Activated T-cell treated with anti-CD3 and anti-CD28 coated beads, Interleukin-2, amount 50 U/mL, for 72 hours (primary cell): ENCODE measurements at regions not wholly inside any gene's neighbourhood (a gene's known extent, or its start where the extent isn't known, plus 50 kb on each side); places are given as distances from the start of the nearest gene placed in this dataset.
A peak's percentile ranks its signal among the peaks of the same experiment; 100 is the strongest.

Experiments
- ATAC-seq, 2 donors: fragments of 150-1000 bp; cut with Tn5 transposase; replicated peaks in 1 of 2; 2 replicates each; pipeline ENCODE4 v1.10.0; 2021; ENCODE audit warnings: moderate library complexity in 2 of 2, mild to moderate bottlenecking in 1 of 2
- DNase-seq, 2 donors: peaks; one replicate each; pipeline ENCODE4 v3.0.0; 2021 to 2022; ENCODE audit warnings: mixed read lengths in 1 of 2
- H3K27ac Mint-ChIP-seq: one replicate; pipeline ENCODE4 v1.8.0; 2022; ENCODE audit warnings: mild to moderate bottlenecking, moderate library complexity, mixed read lengths
- H3K27me3 Mint-ChIP-seq: one replicate; pipeline ENCODE4 v1.8.0; 2022; ENCODE audit warnings: low read depth, mixed read lengths
- H3K36me3 Mint-ChIP-seq, 2 donors: one replicate each; pipeline ENCODE4 v1.8.0; 2022; ENCODE audit warnings: mixed read lengths in 2 of 2, mild to moderate bottlenecking in 1 of 2; ENCODE audit not compliant: insufficient read depth in 2 of 2
- H3K4me1 Mint-ChIP-seq: one replicate; pipeline ENCODE4 v1.8.0; 2022; ENCODE audit warnings: low read depth, mixed read lengths
- H3K4me3 Mint-ChIP-seq, 2 donors: one replicate each; pipeline ENCODE4 v1.8.0; 2022; ENCODE audit warnings: mild to moderate bottlenecking in 2 of 2, mixed read lengths in 2 of 2, moderate library complexity in 2 of 2
- H3K9me3 Mint-ChIP-seq, 2 donors: one replicate each; pipeline ENCODE4 v1.8.0; 2022; ENCODE audit warnings: mixed read lengths in 2 of 2

DNA sequence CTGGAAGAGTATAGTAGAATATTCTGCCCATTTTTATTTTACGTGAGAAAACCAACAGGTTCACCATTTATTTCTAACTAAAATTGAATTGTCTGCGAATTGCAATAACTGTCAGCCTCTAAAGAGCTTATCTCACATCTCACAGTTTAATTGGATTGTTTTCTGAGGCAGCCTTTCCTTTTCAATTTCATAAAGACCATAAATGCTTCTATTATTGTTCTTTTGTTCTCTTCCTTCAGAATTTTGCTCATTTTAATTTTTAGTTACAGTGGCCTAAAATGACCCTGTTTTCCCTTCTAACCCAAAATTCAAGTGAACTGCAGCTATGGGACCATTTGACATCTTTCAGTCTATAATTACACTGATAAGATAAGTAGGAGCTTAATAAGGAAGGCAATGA is 147.6 kb downstream of the KLHL28 start:
- peaks cover 20% of the 10 kb centered on the region for H3K27me3 Mint-ChIP-seq
- no peaks in the 10 kb centered on the region for H3K9me3 Mint-ChIP-seq
- H3K4me3 Mint-ChIP-seq = no peak overlapping the region
- DNase-seq = no peak
- no peak for ATAC-seq
- no peak overlapping the region for H3K27ac Mint-ChIP-seq
- H3K4me1 Mint-ChIP-seq = no peaks in the 10 kb centered on the region
- H3K36me3 Mint-ChIP-seq = no peaks in the 10 kb centered on the region

DNA sequence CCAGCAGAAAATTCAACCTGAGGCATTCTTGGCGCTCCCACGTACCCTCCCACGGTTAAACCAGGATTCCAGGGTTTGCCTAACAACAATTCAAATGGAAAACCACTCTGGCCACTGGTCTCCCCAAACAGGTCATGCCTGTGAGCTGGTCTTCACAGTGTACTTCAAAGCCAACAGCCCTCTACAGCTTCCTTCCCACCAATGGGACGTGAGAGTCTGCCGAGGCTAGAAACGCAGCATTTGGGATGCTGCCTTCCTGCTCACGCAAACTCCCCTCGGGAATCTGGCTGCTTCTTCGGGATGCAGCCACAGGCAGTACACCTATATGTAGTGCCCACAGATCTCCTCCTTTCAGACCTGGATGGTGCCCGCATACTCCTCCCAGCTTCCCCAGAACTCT is 149.1 kb downstream of the KLHL28 start:
- Mint-ChIP-seq H3K4me1 (no peaks in the 10 kb centered on the region), H3K9me3 (no peaks in the 10 kb centered on the region), H3K27me3 (peaks cover 14% of the 10 kb centered on the region), H3K36me3 (no peaks in the 10 kb centered on the region), H3K27ac (no peak overlapping the region), H3K4me3 (no peak overlapping the region)
- ATAC-seq = no peak
- DNase-seq = no peak

DNA sequence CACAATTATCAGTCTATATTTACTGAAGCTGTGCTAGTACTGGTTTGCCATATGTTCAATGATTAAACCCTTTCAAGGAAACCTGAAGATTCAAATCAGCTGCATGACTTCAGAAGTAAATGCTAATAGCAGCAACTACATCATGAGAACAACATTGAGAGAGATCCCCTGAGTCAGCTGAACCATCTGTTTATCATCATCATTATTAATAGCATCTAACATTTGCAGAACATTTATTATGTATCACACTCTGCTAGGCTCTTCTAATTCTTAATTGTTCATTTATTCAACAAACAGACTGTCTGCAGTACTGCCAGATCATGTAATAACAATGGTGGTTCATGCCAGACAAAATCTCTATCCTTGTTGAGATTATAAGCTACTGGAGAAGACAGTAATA is 157.4 kb downstream of the KLHL28 start:
- no peak for ATAC-seq
- Mint-ChIP-seq H3K9me3 (no peaks in the 10 kb centered on the region), H3K27me3 (no peaks in the 10 kb centered on the region), H3K4me3 (no peak overlapping the region), H3K36me3 (no peaks in the 10 kb centered on the region), H3K4me1 (no peaks in the 10 kb centered on the region), H3K27ac (no peak overlapping the region)
- no peak for DNase-seq

DNA sequence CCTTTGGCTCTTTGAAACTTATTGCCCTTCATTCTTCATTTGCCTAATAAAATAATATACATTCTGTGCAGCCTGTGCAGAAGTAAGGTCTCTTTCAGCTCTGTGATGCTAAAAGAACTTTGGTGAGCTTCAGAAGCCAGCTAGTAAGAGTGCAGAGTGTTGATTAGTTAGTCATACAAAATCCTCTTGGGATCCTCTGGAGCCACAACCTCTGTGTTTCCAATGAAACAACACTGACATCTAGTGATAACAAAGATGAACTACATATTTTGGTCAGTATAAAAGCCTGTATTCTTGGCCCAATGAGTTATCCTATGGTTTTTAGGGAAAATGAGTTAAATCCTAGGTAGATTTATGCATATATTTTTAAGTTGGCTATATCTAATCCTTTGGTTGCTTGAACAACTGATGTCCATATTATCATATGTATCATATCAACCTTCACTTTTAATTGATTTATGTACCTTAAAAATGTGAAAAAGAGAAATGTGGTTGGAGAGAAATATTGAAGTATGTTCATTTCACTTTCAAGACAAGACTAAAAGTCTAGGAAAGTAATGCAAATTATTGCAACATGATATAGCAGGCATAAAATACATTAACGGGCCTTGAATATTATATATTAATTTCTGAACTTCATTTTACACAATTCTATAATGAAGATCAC is 158.4 kb downstream of the KLHL28 start:
- H3K36me3 Mint-ChIP-seq = no peaks in the 10 kb centered on the region
- H3K4me1 Mint-ChIP-seq = no peaks in the 10 kb centered on the region
- DNase-seq (no peak), ATAC-seq (peak; percentile 52 to 53)
- no peak overlapping the region for H3K27ac Mint-ChIP-seq
- H3K9me3 Mint-ChIP-seq = peaks cover 0 to 3% of the 10 kb centered on the region in 2 donors
- no peak overlapping the region for H3K4me3 Mint-ChIP-seq
- no peaks in the 10 kb centered on the region for H3K27me3 Mint-ChIP-seq

DNA sequence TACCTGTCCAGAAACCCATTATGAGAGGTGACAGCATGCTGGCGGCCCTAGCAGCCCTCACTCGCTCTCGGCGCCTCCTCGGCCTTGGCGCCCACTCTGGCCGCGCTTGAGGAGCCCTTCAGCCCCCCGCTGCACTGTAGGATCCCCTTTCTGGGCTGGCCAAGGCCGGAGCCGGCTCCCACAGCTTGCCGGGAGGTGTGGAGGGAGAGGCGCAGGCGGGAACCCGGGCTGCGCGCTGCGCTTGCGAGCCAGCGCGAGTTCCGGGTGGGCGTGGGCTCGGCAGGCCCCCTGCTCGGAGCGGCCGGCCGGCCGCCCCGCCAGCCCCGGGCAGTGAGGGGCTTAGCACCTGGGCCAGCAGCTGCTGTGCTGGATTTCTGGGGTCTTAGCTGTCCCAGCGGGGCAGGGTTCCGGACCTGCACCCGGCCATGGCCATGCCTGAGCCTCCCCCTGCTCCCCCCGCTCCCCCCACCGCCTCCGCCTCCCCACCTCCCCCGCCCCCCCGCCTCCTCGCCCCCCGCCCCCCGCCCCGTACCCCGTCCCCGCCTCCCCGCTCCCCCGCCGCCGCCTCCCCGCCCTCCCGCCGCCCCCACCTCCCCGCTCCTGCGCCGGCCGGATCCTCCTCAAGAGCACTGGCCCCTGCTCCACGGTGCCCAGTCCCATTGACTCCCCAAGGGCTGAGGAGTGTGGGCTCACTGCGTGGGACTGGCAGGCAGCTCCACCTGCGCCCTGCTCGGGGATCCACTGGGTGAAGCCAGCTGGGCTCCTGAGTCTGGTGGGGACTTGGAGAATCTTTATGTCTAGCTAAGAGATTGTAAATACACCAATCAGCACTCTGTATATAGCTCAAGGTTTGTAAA is 163.1 kb downstream of the KLHL28 start:
- no peaks in the 10 kb centered on the region for H3K4me1 Mint-ChIP-seq
- no peaks in the 10 kb centered on the region for H3K27me3 Mint-ChIP-seq
- no peak for ATAC-seq
- DNase-seq = no peak
- no peaks in the 10 kb centered on the region for H3K36me3 Mint-ChIP-seq
- H3K27ac Mint-ChIP-seq = no peak overlapping the region
- peaks cover 0 to 3% of the 10 kb centered on the region in 2 donors for H3K9me3 Mint-ChIP-seq
- H3K4me3 Mint-ChIP-seq = no peak overlapping the region

DNA sequence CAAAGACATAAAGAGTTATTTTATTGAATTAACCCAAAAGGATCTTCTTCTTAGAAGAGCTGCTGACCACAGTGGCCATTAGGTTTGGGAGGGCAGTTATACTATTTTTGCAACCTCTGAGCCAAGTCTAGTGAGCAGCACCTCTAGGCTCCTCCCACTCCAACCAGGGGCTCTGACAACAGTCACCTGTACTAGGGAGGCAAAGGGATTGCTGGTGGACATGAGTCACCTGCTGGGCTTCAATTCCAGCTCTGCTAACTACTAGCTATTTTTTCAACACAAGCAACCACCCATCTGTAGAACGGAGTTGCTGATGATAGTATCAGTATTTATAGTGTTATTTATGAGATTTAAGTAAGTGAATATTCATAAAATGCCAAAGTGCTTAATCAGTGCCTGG is 166.0 kb downstream of the KLHL28 start:
- Mint-ChIP-seq H3K27ac (no peak overlapping the region), H3K9me3 (peaks cover 0 to 3% of the 10 kb centered on the region in 2 donors), H3K27me3 (no peaks in the 10 kb centered on the region), H3K36me3 (no peaks in the 10 kb centered on the region), H3K4me1 (no peaks in the 10 kb centered on the region), H3K4me3 (no peak overlapping the region)
- ATAC-seq (no peak), DNase-seq (no peak)

DNA sequence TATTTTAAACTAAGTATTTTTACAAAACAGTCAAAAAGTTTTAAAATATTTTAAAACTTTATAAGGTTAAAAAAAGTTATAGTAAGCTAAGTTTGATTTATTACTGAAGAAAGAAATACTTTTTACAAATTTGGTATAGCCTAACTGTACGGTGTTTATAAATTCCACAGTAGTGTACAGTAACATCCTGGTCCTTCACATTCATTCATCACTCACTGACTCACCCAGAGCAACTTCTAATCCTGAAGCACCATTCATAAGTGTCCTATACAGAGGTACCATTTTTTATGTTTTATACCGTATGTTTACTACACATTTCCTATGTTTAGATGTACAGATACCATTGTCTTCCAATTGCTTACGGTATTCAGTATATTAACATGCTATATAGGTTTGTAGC is 170.0 kb downstream of the KLHL28 start:
- no peak overlapping the region for H3K4me3 Mint-ChIP-seq
- H3K27ac Mint-ChIP-seq = no peak overlapping the region
- DNase-seq (no peak), ATAC-seq (no peak)
- H3K36me3 Mint-ChIP-seq = no peaks in the 10 kb centered on the region
- peaks cover 0 to 2% of the 10 kb centered on the region in 2 donors for H3K9me3 Mint-ChIP-seq
- peaks cover 7% of the 10 kb centered on the region for H3K27me3 Mint-ChIP-seq
- H3K4me1 Mint-ChIP-seq = no peaks in the 10 kb centered on the region

DNA sequence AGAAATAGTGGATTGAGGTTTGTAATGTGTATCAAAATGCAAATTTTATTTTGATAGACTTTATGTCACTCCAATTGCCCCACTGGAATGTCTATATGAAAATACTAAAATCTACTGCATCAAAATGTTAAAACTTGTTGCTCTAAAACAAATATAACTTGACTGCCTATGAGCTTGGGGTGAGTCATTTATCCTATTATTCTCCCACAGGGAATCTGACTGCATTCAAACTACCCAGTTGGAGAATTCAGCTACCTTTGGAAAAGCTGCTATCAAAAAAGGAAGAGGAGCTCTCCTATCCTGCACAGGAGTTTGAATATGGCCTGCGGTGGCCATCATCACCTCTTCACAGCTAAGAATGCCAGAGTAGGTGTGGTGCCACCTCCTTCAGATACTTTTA is 173.1 kb downstream of the KLHL28 start:
- H3K4me3 Mint-ChIP-seq = no peak overlapping the region
- peaks cover 15% of the 10 kb centered on the region for H3K27me3 Mint-ChIP-seq
- H3K27ac Mint-ChIP-seq = no peak overlapping the region
- no peaks in the 10 kb centered on the region for H3K36me3 Mint-ChIP-seq
- ATAC-seq (no peak), DNase-seq (no peak)
- peaks cover 0 to 2% of the 10 kb centered on the region in 2 donors for H3K9me3 Mint-ChIP-seq
- no peaks in the 10 kb centered on the region for H3K4me1 Mint-ChIP-seq

DNA sequence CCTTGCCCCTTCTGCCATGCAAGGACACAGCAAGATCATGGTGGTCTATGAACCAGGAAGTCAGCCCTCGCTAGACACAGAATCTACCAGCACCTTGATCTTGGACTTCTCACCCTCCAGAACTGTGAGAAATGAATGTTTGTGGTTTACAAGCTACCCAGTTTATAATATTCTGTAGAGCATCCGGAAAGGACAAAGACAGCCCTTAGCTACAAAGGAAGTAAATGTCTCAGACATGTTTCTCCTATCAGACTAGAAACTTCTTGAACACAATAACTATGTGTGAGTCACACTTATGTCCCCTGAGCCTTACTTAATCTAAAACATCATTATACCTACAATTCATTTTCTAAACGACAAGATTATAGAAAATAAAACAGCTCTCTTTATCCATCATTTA is 176.7 kb downstream of the KLHL28 start:
- Mint-ChIP-seq H3K27me3 (peaks cover 24% of the 10 kb centered on the region), H3K9me3 (no peaks in the 10 kb centered on the region), H3K4me3 (no peak overlapping the region), H3K36me3 (no peaks in the 10 kb centered on the region), H3K4me1 (no peaks in the 10 kb centered on the region), H3K27ac (no peak overlapping the region)
- no peak for DNase-seq
- no peak for ATAC-seq

DNA sequence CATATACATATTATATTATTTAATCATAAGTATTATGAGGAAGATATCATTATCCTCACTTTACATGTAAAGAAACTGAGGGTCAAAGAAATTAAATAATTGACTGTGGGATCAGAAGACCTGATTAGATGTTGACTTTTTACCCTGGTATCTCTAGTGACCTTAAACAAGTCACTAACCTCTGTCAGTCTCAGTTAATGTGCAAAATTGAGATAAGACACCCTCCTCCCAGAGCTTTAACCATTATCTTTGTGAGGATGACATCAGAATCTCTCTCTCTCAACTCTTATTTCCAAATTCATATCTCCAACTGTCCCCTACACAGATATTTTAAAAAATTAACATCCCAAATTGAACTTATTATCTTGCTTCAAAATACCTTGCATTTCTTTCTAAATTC is 177.8 kb downstream of the KLHL28 start:
- Mint-ChIP-seq H3K27ac (no peak overlapping the region), H3K4me3 (no peak overlapping the region), H3K27me3 (peaks cover 24% of the 10 kb centered on the region), H3K9me3 (no peaks in the 10 kb centered on the region), H3K36me3 (no peaks in the 10 kb centered on the region), H3K4me1 (no peaks in the 10 kb centered on the region)
- ATAC-seq = no peak
- no peak for DNase-seq

DNA sequence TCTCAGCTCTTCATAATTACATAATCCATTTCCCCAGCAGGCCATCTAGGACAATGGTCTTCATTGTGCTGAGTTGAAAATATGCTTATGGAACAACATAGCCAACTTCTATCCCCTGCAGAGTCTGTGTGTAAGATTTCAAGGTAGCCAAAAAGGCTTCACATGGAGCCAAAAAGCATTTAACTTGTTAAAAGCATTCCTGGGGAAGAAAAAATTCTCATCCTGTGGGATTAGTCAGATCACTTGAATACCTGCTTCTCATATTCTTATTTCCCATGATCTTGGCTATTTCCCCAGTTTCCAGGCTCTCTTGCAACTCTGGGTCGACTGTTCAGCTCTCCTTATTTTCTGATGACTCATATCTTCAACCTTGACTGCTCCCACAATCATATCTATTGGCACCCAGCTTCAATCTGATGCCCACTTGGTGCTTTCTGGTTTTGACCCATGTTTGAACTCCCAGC is 178.9 kb downstream of the KLHL28 start:
- ATAC-seq (no peak), DNase-seq (no peak)
- H3K27ac Mint-ChIP-seq = no peak overlapping the region
- no peaks in the 10 kb centered on the region for H3K4me1 Mint-ChIP-seq
- H3K4me3 Mint-ChIP-seq = no peak overlapping the region
- no peaks in the 10 kb centered on the region for H3K36me3 Mint-ChIP-seq
- H3K9me3 Mint-ChIP-seq = no peaks in the 10 kb centered on the region
- H3K27me3 Mint-ChIP-seq = peaks cover 24% of the 10 kb centered on the region

DNA sequence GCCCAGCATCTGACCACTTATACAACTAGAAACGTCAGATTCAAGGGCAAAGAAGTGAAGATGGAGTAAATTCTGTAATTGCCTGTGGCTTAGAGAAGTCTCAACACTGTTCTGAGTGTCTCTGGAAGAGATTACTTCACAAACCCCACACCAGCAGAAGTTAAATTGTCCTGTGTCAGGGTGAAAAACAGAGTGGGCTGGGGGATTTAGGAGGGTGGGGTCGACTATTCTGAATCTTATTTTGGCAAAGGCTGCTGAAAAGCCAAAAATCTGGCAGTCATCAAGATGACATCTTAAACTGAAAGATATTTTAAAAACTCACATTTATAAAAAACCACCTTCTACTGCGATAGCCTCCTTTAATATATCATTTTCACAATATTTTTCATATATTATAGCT is 180.8 kb downstream of the KLHL28 start:
- H3K4me1 Mint-ChIP-seq = no peaks in the 10 kb centered on the region
- ATAC-seq (no peak), DNase-seq (no peak)
- H3K27ac Mint-ChIP-seq = no peak overlapping the region
- H3K27me3 Mint-ChIP-seq = peaks cover 17% of the 10 kb centered on the region
- no peaks in the 10 kb centered on the region for H3K36me3 Mint-ChIP-seq
- no peak overlapping the region for H3K4me3 Mint-ChIP-seq
- no peaks in the 10 kb centered on the region for H3K9me3 Mint-ChIP-seq

DNA sequence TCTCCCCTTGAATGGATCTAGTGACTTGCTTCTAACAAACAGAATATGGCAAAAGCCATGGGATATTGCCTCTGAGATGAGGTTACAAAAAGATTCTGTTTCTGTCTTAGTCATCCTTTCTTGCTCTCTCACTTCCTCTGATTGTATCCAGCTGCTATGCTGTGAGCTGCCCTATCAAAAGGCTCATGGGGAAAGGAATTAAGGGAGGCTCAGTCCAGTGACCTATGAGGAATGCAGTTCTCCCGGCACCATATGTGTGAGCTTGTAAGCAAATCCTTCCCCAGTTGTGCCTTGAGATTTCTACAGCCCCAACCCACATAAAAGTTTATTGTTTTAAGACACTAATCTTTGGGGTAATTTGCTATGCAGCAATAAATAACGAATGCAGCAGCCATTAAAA is 183.1 kb downstream of the KLHL28 start:
- no peaks in the 10 kb centered on the region for H3K4me1 Mint-ChIP-seq

More for the DNA sequence above, 183.1 kb downstream of the KLHL28 start:
- no peak for ATAC-seq
- no peak for DNase-seq
- H3K4me3 Mint-ChIP-seq = no peak overlapping the region
- no peaks in the 10 kb centered on the region for H3K9me3 Mint-ChIP-seq
- no peak overlapping the region for H3K27ac Mint-ChIP-seq
- H3K27me3 Mint-ChIP-seq = peaks cover 9% of the 10 kb centered on the region
- H3K36me3 Mint-ChIP-seq = no peaks in the 10 kb centered on the region
